ENCODE measurements at regions not wholly inside any gene's neighbourhood (a gene's known extent, or its start where the extent isn't known, plus 50 kb on each side); places are given as distances from the start of the nearest gene placed in this dataset.

DNA sequence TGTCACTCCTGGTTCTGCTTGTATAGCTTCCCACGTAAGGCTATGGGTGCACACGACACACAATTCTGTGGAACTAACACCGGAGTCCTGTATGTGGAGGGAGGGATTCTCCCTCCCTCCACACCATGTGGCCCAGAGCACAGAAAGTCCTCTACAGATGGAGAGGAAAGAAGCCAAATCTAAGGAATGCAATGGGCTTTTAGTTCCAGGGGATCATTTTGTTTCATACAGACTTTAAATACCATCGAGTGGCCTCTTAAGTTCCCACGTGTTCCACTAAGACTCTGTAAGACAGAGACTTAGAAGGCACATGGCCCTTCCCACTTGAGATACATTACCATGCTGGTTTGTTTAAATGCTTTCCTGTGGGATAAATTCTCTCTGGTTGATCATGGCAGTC, 156.0 kb downstream of the TGFB2 start:
- RAD21 ChIA-PET (ENCODE audit: low non-redundant PET in 1 of 2, low total read pairs in 2 of 2, uncharacterized antibody in 2 of 2, unreplicated experiment in 2 of 2), result no interaction called here
- no TSS peak for BruUV-seq (replicated peaks)
- no peaks in the 10 kb centered on the region for H3K9me2 ChIP-seq (ENCODE audit: insufficient read depth)
- peaks cover 0 to under 1% of the 10 kb centered on the region in 2 experiments; a peak in 1 of 4 replicates for H3K9me3 ChIP-seq (ENCODE audit: control insufficient read depth in 1 of 2, insufficient read depth in 1 of 2, low read depth in 1 of 2, low read length in 2 of 2)
- H3K27ac ChIP-seq (ENCODE audit: low read depth, low read length), result no peak overlapping the region
- CTCF ChIA-PET, result no interaction called here
- H3K4me1 ChIP-seq (ENCODE audit: control insufficient read depth in 1 of 2, insufficient read depth in 2 of 2, low read length in 2 of 2), result peaks cover 13 to 35% of the 10 kb centered on the region in 2 experiments
- intact Hi-C loops (cut with micrococcal nuclease), result no loop called here
- DNase-seq (ENCODE audit: low read depth, low spot score) (no peak), ATAC-seq (no peak)
- no peak overlapping the region for H3K4me3 ChIP-seq (replicated peaks in 1 of 2; ENCODE audit: low read depth in 1 of 2, low read length in 2 of 2)
- POLR2A ChIA-PET, result no interaction called here
- H2AFZ ChIP-seq (ENCODE audit: low read depth, low read length, poor library complexity, severe bottlenecking), result no peak overlapping the region
- H3K79me2 ChIP-seq (ENCODE audit: insufficient read depth, low read length), result no peaks in the 10 kb centered on the region
- H3K36me3 ChIP-seq (ENCODE audit: control insufficient read depth in 1 of 2, insufficient read depth in 2 of 2, low read length in 2 of 2), result no peaks in the 10 kb centered on the region
- H3K9ac ChIP-seq (ENCODE audit: low read length), result no peak overlapping the region
- H4K20me1 ChIP-seq (ENCODE audit: insufficient read depth), result no peaks in the 10 kb centered on the region
- no peak overlapping the region for H3K4me2 ChIP-seq (ENCODE audit: low read length)
- no peaks in the 10 kb centered on the region for H3K27me3 ChIP-seq (ENCODE audit: insufficient read depth, low read length)
- TF ChIP-seq POLR2AphosphoS5 (IDR thresholded peaks at IDR 0.05; ENCODE audit: low read depth, low read length), result no peak
- TF ChIP-seq EGR1 (IDR thresholded peaks at IDR 0.05; ENCODE audit: low read depth), result no peak
- TF ChIP-seq FOSL1 (IDR thresholded peaks at IDR 0.05; ENCODE audit: low read depth), result no peak
- TF ChIP-seq, protein P1, sequence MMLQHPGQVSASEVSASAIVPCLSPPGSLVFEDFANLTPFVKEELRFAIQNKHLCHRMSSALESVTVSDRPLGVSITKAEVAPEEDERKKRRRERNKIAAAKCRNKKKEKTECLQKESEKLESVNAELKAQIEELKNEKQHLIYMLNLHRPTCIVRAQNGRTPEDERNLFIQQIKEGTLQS (IDR thresholded peaks at IDR 0.05), result no peak
- TF ChIP-seq EZH2phosphoT487 (IDR thresholded peaks at IDR 0.05; ENCODE audit: borderline replicate concordance), result no peak
- TF ChIP-seq JUND (IDR thresholded peaks at IDR 0.05), result no peak
- no peak for TF ChIP-seq CEBPB (IDR thresholded peaks at IDR 0.05; ENCODE audit: low read depth)

DNA sequence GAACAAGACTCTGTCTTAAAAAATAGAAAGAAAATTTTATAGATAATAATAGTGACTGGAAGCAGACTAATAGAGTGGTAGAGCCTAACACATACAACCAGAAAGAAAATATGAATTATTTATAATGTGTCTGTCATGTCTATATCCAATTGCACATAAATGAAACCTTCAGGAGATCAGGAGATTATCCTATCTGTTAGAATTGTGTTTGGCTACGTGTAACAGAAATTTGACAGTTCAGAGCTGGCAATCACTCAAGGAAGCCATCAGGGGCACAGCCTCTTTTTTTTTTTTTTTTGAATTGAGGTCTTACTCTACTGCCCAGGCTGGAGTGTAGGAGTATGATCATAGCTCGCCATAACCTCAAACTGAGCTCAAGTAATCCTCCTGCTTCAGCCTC, 157.2 kb downstream of the TGFB2 start:
- no peak for TF ChIP-seq POLR2AphosphoS5 (IDR thresholded peaks at IDR 0.05; ENCODE audit: low read depth, low read length)
- TF ChIP-seq, protein P2, sequence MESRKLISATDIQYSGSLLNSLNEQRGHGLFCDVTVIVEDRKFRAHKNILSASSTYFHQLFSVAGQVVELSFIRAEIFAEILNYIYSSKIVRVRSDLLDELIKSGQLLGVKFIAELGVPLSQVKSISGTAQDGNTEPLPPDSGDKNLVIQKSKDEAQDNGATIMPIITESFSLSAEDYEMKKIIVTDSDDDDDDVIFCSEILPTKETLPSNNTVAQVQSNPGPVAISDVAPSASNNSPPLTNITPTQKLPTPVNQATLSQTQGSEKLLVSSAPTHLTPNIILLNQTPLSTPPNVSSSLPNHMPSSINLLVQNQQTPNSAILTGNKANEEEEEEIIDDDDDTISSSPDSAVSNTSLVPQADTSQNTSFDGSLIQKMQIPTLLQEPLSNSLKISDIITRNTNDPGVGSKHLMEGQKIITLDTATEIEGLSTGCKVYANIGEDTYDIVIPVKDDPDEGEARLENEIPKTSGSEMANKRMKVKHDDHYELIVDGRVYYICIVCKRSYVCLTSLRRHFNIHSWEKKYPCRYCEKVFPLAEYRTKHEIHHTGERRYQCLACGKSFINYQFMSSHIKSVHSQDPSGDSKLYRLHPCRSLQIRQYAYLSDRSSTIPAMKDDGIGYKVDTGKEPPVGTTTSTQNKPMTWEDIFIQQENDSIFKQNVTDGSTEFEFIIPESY (IDR thresholded peaks at IDR 0.05; ENCODE audit: extremely low read depth, insufficient replicate concordance, low read length), result no peak
- no peak for TF ChIP-seq RAD21 (IDR thresholded peaks at IDR 0.05; ENCODE audit: low read depth)
- no peak for TF ChIP-seq SRF (IDR thresholded peaks at IDR 0.05; ENCODE audit: low read depth)
- no peak for TF ChIP-seq SIN3A (IDR thresholded peaks at IDR 0.05; ENCODE audit: low read depth)
- TF ChIP-seq, protein P1 (IDR thresholded peaks at IDR 0.05), result no peak
- TF ChIP-seq CEBPB (IDR thresholded peaks at IDR 0.05; ENCODE audit: low read depth), result no peak
- no peak for TF ChIP-seq JUND (IDR thresholded peaks at IDR 0.05)
- peaks cover 1 to 3% of the 10 kb centered on the region in 2 experiments; a peak in 1 of 4 replicates for H3K9me3 ChIP-seq (ENCODE audit: control insufficient read depth in 1 of 2, insufficient read depth in 1 of 2, low read depth in 1 of 2, low read length in 2 of 2)
- ChIA-PET POLR2A (interaction anchor here (1.1 kb wide), 1 partner anchor 12 kb away, joined by 3 read pairs; no protein-coding TSS in a partner anchor), CTCF (no interaction called here), RAD21 (ENCODE audit: low non-redundant PET in 1 of 2, low total read pairs in 2 of 2, uncharacterized antibody in 2 of 2, unreplicated experiment in 2 of 2) (no interaction called here)
- H3K27ac ChIP-seq (ENCODE audit: low read depth, low read length), result no peak overlapping the region
- no peak overlapping the region for H3K9ac ChIP-seq (ENCODE audit: low read length)
- H3K27me3 ChIP-seq (ENCODE audit: insufficient read depth, low read length), result no peaks in the 10 kb centered on the region
- no peaks in the 10 kb centered on the region for H3K36me3 ChIP-seq (ENCODE audit: control insufficient read depth in 1 of 2, insufficient read depth in 2 of 2, low read length in 2 of 2)
- H2AFZ ChIP-seq (ENCODE audit: low read depth, low read length, poor library complexity, severe bottlenecking), result no peak overlapping the region
- DNase-seq (ENCODE audit: low read depth, low spot score), result no peak
- no peaks in the 10 kb centered on the region for H3K79me2 ChIP-seq (ENCODE audit: insufficient read depth, low read length)
- no peak overlapping the region for H3K4me3 ChIP-seq (replicated peaks in 1 of 2; ENCODE audit: low read depth in 1 of 2, low read length in 2 of 2)
- no peaks in the 10 kb centered on the region for H3K9me2 ChIP-seq (ENCODE audit: insufficient read depth)
- H3K4me2 ChIP-seq (ENCODE audit: low read length), result no peak overlapping the region
- no TSS peak for BruUV-seq (replicated peaks)
- intact Hi-C loops (cut with micrococcal nuclease), result no loop called here
- H4K20me1 ChIP-seq (ENCODE audit: insufficient read depth), result no peaks in the 10 kb centered on the region
- no peak for ATAC-seq
- peaks cover 10 to 25% of the 10 kb centered on the region in 2 experiments for H3K4me1 ChIP-seq (ENCODE audit: control insufficient read depth in 1 of 2, insufficient read depth in 2 of 2, low read length in 2 of 2)
